HCT116 (cell line): ENCODE measurements at regions not wholly inside any gene's neighbourhood (a gene's known extent, or its start where the extent isn't known, plus 50 kb on each side); places are given as distances from the start of the nearest gene placed in this dataset.

Experiments
- EGR1 ChIP-seq: IDR thresholded peaks from 2 replicates; pipeline ENCODE4 v1.6.1; 2012; ENCODE audit warnings: low read depth
- ELF1 ChIP-seq: IDR thresholded peaks from 2 replicates; pipeline ENCODE4 v1.6.1; 2012; ENCODE audit warnings: low read depth, borderline replicate concordance
- EZH2phosphoT487 ChIP-seq: fragments of 200-600 bp; IDR thresholded peaks from 2 replicates; pipeline ENCODE4 v1.6.1; 2018; ENCODE audit warnings: antibody characterized with exemption, borderline replicate concordance
- JUND ChIP-seq: IDR thresholded peaks from 2 replicates; pipeline ENCODE4 v1.6.1; 2012
- MAX ChIP-seq: IDR thresholded peaks from 2 replicates; pipeline ENCODE4 v1.6.1; 2012
- POLR2A ChIP-seq: IDR thresholded peaks from 2 replicates; pipeline ENCODE4 v1.7.0; 2011; ENCODE audit warnings: borderline replicate concordance; ENCODE audit not compliant: insufficient read depth, insufficient read length; ENCODE audit errors: extremely low read depth
- RAD21 ChIP-seq: IDR thresholded peaks from 2 replicates; pipeline ENCODE4 v1.6.1; 2012; ENCODE audit warnings: low read depth, mild to moderate bottlenecking
- TCF7L2 ChIP-seq: IDR thresholded peaks from 2 replicates; pipeline ENCODE4 v1.7.0; 2011; ENCODE audit warnings: borderline replicate concordance, inconsistent platforms; ENCODE audit not compliant: insufficient read depth, insufficient read length; ENCODE audit errors: extremely low read depth
- ZFX ChIP-seq: fragments of 450-650 bp; IDR thresholded peaks from 2 replicates; pipeline ENCODE4 v1.6.1; 2017
- TF ChIP-seq, protein P1 (sequence below), 3 experiments: fragments of 200-600 bp in 1 of 3; sonication (generic) in 1 of 3; IDR thresholded peaks in 2 of 3; conservative IDR thresholded peaks in 1 of 3; 2 replicates each; pipeline ENCODE4 v1.5.1; 2012 to 2017; ENCODE audit warnings: low read depth in 2 of 3, low read length in 2 of 3, antibody characterized with exemption in 1 of 3, borderline replicate concordance in 1 of 3, control low read depth in 1 of 3, mild to moderate bottlenecking in 1 of 3, mixed read lengths in 1 of 3, mixed run types in 1 of 3, moderate library complexity in 1 of 3; ENCODE audit not compliant: insufficient read depth in 1 of 3

DNA sequence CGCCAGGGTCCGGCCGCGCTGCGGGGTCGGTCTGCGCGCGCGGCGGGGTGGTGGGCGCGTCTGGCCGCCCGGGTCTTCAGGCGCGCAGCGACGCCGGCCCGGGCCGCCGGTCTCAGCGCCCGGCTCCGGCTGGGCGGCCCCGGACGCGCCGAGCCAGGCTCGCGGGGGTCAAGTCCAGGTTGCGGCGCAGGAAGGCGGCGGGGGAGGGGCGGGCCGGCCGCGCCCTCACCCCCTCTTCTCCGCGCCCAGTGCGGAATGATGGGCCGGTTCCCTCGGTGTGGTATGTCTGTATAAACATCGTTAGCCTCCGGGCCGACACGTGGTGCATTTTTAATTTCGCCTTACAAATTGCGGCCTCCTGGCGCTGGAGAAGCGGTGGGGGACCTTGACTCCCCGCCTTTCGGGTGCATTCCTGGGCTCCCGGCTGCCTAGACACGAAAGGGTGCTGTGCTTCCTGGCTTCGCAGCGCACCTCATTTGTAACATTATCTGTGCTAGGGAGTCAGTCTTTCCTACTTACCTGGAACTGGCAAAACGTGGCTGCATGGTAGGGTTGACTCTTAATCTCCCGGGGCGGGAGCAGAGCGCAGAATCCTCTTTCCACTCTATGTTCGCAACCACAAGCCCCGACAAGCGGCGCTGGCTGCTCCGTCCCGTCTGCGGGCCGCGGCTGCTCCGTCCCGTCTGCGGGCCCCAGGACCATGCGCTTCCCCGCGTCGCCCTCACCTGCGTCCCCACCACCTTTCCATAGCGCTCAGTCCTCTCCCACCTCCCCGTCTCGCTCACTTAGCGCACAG is 69.0 kb downstream of the CTAGE1 start:
- TF ChIP-seq MAX (no peak), RAD21 (no peak), POLR2A (no peak), TCF7L2 (no peak), EGR1 (no peak), EZH2phosphoT487 (no peak), ZFX (no peak), ELF1 (no peak), JUND (no peak)
- TF ChIP-seq, protein P1, sequence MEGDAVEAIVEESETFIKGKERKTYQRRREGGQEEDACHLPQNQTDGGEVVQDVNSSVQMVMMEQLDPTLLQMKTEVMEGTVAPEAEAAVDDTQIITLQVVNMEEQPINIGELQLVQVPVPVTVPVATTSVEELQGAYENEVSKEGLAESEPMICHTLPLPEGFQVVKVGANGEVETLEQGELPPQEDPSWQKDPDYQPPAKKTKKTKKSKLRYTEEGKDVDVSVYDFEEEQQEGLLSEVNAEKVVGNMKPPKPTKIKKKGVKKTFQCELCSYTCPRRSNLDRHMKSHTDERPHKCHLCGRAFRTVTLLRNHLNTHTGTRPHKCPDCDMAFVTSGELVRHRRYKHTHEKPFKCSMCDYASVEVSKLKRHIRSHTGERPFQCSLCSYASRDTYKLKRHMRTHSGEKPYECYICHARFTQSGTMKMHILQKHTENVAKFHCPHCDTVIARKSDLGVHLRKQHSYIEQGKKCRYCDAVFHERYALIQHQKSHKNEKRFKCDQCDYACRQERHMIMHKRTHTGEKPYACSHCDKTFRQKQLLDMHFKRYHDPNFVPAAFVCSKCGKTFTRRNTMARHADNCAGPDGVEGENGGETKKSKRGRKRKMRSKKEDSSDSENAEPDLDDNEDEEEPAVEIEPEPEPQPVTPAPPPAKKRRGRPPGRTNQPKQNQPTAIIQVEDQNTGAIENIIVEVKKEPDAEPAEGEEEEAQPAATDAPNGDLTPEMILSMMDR (IDR thresholded peaks at IDR 0.05 in 2 of 3, conservative IDR thresholded peaks at IDR 0.05 in 1 of 3; ENCODE audit: borderline replicate concordance in 1 of 3, insufficient read depth in 1 of 3, low read depth in 2 of 3, low read length in 2 of 3), result no peak
